ENCODE measurements at regions not wholly inside any gene's neighbourhood (a gene's known extent, or its start where the extent isn't known, plus 50 kb on each side); places are given as distances from the start of the nearest gene placed in this dataset.

DNA sequence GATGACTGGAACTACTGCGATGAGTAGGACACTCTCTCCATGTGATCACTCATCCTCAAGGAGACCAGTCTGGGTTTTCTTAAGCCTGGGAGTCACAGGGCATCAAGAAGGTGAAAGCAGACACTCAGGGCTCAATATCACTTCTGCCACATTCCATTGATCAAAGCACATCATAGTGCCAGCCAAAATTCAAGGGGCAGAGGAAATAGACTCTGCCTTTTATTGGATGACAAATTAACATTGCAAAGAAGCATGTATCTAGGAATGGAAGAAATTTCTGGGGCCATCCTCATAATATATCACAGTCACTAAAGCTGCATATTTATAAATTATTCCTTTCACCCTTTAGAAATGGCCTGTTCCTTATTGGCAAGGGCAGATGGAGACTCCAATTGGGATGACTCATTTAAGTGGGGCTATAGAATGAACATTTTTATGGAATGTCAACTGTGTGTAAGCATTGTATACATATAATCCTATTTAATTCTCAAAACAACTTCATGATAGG, 114.8 kb upstream of the CDC42EP3 start:
- TF ChIP-seq ZNF274 (IDR thresholded peaks at IDR 0.05; ENCODE audit: low read depth, low read length) (no peak), YY1 (IDR thresholded peaks at IDR 0.05; ENCODE audit: insufficient read depth, insufficient read length) (no peak)

All from NT2/D1 (cell line).